ENCODE measurements at regions not wholly inside any gene's neighbourhood (a gene's known extent, or its start where the extent isn't known, plus 50 kb on each side); places are given as distances from the start of the nearest gene placed in this dataset.

GRCh38 chr10:85168243-85168642 is 839.9 kb downstream of the CCSER2 start:
- no peak for DNase-seq (ENCODE audit: low read depth, low spot score)
- no peak overlapping the region for H3K27ac ChIP-seq

DNA sequence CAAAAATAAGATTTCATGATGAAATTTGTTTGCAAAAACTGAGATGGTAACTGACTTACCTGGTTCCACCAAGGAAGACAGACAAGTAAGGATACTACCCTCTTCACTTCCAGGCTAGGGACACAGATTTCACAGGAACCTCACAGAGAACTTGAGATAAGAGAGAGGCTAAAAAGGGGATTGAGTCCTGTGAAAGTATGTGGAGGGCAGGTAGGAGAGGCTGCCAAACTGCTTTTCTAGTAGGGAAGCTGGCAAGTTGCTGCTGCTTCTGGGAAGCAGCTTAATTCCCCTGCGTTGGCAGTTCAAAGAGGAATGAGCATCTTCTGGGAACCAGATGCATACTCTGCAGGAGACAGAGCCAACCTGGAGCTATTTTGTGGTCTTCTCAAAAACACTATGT is 841.6 kb downstream of the CCSER2 start:
- no peak overlapping the region for H3K27ac ChIP-seq

GRCh38 chr10:85175635-85176034 is 847.2 kb downstream of the CCSER2 start:
- no peak overlapping the region for H3K27ac ChIP-seq
- DNase-seq (ENCODE audit: low read depth, low spot score), result no peak

More for the DNA sequence above, 841.6 kb downstream of the CCSER2 start:
- no peak for DNase-seq (ENCODE audit: low read depth, low spot score)

DNA sequence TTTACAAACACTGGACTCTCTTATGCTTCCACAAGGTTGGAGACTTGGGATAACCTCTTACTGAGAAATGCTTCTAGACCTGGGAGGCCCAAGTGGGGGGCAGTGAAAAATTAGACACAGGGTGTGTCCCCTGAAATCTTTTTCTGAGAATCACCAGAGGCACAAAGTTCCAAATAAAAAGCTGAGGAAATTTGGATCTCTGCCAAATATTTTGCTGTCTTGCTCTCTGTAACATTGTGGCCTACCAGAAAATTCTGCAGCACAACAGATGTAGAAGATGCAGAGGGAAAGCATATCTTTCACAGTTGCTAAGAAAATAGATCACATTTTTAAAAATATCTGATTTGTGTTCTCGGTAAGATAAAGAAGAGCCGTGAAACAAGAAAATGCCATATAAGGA is 849.4 kb downstream of the CCSER2 start:
- no peak overlapping the region for H3K27ac ChIP-seq
- DNase-seq (ENCODE audit: low read depth, low spot score), result no peak

DNA sequence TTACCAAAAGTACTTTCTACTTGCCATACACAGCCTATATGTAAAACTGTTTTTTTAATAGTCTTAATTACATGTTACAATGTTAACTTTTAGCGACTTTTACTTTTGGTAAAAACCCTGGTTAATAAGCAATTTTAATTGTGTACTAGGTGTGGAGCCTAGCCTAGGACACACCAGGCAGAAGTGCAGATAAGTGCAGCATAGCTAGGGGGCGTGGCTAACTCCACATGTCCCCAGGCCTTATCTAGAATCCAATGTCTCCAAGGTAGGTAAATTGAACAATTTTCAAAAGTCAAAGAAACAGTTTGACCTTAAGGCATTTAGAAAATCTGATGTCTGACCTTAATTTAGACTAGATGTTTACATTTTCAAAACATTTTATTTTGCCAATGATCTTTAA is 858.7 kb downstream of the CCSER2 start:
- no peak for DNase-seq (ENCODE audit: low read depth, low spot score)
- H3K27ac ChIP-seq, result no peak overlapping the region

DNA sequence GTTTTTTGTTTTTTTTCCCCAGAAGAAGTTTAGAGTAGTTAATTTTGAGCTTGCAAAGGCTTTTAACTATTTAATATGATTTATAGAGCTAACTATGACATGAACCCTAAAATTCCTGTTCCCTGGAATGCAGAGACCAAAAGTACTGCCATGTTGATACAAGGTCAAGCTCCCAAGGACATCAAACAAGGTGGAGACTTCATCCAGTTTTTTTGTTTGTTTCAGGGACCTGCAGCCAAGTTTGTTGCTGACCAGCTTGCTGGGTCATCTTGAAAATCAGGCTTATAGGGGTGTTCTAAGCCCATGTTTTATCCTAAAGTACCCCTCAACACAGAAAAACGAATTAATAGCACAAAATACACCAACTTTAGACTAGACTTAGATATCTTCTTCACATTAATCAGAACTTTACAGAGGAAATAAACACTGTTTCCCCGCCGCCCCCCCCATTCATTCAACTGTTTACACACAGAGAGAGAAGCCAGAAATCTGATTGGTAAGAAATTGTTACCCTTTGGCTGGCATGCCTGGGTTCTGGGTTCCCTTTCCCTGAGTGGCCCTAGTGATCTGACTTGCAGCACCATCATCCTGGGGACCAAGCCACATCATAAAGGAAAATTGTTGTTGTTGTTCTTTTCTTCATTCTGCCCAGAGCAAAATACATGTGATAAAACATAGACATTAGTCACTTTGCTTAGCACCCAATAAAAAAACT is 860.5 kb downstream of the CCSER2 start:
- DNase-seq (ENCODE audit: low read depth, low spot score), result no peak
- H3K27ac ChIP-seq, result no peak overlapping the region

- no peak overlapping the region for H3K27ac ChIP-seq
- no peak for DNase-seq (ENCODE audit: low read depth, low spot score)
These were observed 865.4 kb downstream of the CCSER2 start for GRCh38 chr10:85193796-85194195.

GRCh38 chr10:85194706-85195105 is 866.3 kb downstream of the CCSER2 start:
- no peak overlapping the region for H3K27ac ChIP-seq
- DNase-seq (ENCODE audit: low read depth, low spot score), result no peak

DNA sequence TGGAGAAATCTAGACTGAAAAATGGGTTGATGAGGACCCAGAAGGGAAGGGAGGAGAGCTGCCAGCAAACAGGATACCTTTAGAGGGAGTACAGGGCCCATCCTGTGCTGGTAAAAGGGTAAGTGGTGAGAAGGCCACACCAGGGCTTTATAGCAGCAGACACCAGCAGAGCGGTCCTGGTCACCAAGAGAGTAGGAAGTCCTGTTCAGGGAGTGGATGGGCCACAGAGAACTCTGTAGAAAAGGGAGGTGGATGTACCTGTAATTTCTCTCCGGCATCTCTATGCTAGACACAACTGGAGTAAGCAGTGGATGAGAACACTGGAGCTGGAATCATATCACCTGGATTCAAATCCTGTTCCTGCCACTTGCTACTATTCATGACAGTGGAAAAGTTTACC is 867.2 kb downstream of the CCSER2 start:
- H3K27ac ChIP-seq, result no peak overlapping the region
- no peak for DNase-seq (ENCODE audit: low read depth, low spot score)

- no peak overlapping the region for H3K27ac ChIP-seq
- DNase-seq (ENCODE audit: low read depth, low spot score), result no peak
These were observed 876.4 kb downstream of the CCSER2 start for GRCh38 chr10:85204814-85205213.

- no peak overlapping the region for H3K27ac ChIP-seq
- DNase-seq (ENCODE audit: low read depth, low spot score), result no peak
These were observed 884.1 kb downstream of the CCSER2 start for GRCh38 chr10:85212526-85212925.

GRCh38 chr10:85213493-85213892 is 885.1 kb downstream of the CCSER2 start:
- no peak for DNase-seq (ENCODE audit: low read depth, low spot score)

DNA sequence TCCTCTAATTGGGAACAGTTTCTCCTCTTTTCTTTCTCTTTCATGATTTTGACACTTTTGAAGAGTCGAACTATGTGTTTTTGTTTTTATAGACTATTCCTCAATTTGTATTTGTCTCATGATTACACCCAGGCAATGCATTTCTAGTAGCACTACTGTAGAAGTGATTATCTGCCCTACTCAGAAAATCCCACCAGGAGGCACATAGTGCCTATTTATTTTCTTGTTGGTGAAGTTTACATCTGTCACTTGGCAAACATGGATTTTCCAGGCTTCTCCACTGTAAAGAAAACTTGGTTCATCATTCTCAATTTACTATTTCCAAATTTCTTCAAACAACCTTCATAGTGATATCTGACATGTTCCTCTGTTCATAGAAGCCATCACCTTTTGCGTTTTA is 893.9 kb downstream of the CCSER2 start:
- no peak for DNase-seq (ENCODE audit: low read depth, low spot score)
- no peak overlapping the region for H3K27ac ChIP-seq

More at GRCh38 chr10:85213493-85213892, 885.1 kb downstream of the CCSER2 start:
- no peak overlapping the region for H3K27ac ChIP-seq

- no peak for DNase-seq (ENCODE audit: low read depth, low spot score)
- no peak overlapping the region for H3K27ac ChIP-seq
These were observed 896.1 kb downstream of the CCSER2 start for GRCh38 chr10:85224366-85224940.

DNA sequence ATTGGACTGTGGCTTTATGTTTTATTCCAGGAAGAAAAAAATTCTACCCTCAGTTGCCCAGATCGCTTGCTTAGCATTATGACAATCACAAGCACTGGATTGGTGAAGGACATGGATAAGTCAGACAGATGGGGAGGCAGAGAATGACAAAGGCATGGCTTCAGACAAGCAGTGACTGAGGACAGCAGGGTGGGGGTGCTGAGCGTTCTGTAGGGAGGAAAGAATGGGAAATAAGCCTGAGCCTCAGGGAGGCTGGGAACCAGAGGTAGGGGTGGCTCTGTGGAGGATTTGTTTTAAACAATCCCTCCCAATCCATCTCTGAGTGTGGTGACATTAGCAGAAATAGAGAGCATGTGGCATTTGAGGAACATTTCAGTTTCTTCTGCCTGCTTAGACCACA is 896.9 kb downstream of the CCSER2 start:
- H3K27ac ChIP-seq, result no peak overlapping the region
- no peak for DNase-seq (ENCODE audit: low read depth, low spot score)

DNA sequence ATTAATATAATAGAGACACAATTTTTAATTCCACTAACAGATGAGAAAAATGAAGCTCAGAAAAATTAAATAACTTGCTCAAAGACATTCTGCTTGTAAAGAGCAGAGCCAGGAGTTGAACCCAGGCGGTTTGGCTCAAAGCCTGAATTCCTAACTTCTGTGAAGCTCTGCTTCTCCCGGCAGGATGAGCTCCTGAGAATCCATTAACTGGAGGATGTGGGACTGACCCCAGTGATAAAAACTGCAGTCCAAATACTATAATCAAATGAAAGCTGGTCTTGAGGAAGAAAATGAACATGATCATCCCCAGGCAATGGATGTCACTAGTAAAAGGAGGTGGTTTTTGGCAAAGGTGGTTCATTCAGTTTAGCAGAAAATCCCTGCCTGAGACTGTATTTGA is 898.2 kb downstream of the CCSER2 start:
- no peak overlapping the region for H3K27ac ChIP-seq
- no peak for DNase-seq (ENCODE audit: low read depth, low spot score)

- no peak overlapping the region for H3K27ac ChIP-seq
- DNase-seq (ENCODE audit: low read depth, low spot score), result no peak
These were observed 900.3 kb downstream of the CCSER2 start for GRCh38 chr10:85228726-85229125.

DNA sequence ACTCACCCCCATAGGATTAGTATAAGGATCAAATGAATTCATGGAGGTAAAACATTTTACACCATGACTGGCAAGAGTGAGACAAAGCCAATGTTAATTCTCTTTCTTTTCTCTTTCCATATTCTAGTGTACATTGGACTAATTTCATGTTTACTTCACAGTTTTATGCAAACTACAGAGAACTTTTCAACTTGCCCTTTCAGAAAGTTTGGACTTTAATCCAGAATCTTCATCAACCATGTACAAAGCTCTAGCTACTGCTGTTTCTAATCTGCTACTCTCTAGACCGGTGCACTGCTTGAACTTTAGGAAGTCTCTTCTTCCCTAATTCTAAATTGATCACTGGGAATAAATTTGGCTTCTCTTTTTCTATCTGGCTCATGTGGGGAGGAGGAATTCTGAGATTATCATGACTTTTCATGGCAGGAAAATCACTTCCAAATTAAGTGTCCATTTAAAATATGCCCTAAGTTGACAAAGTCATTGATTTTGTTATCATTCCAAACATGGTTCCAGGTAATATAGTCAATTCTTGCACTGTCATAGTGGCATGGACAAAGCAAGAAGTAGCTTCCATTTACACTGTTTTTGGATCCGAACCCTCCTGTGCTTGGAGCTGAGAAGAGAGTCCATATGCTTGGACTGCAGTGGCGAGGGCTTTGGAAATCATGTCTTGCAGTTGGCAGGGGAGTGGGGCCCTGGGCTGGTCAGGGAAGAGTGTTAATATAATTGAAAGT is 903.3 kb downstream of the CCSER2 start:
- DNase-seq (ENCODE audit: low read depth, low spot score), result no peak

DNA sequence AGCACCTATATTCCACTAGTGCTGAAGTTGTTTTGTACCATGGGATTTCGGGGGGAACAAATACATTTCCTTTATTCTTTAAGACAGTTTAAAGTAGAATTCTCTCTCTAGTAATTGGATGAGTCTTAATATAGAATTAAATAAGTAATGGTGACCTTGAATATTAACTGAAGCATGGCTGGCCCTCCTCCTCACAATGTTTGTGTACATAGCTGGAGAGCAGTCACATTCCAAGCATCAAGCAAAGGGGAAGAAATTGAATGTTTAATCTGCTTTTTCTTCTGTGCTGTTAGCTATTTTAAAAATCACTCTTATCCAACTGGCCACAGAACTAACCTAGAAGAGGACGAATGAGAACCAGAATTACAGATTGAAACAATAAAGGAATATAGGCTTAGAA is 906.9 kb downstream of the CCSER2 start:
- DNase-seq (ENCODE audit: low read depth, low spot score), result no peak

More for the DNA sequence above, 903.3 kb downstream of the CCSER2 start:
- H3K27ac ChIP-seq, result no peak overlapping the region

GRCh38 chr10:85238676-85239075 is 910.3 kb downstream of the CCSER2 start:
- H3K27ac ChIP-seq, result no peak overlapping the region
- no peak for DNase-seq (ENCODE audit: low read depth, low spot score)

More for the DNA sequence above, 906.9 kb downstream of the CCSER2 start:
- H3K27ac ChIP-seq, result no peak overlapping the region

GRCh38 chr10:85250304-85250703 is 921.9 kb downstream of the CCSER2 start:
- DNase-seq (ENCODE audit: low read depth, low spot score), result no peak
- H3K27ac ChIP-seq, result no peak overlapping the region
